CD4-positive, alpha-beta T cell treated with Interleukin-15 for 1 hour (primary cell): ENCODE measurements at regions not wholly inside any gene's neighbourhood (a gene's known extent, or its start where the extent isn't known, plus 50 kb on each side); places are given as distances from the start of the nearest gene placed in this dataset.

ENCODE experiments used
- DNase-seq: peaks from one replicate; pipeline ENCODE4 v3.0.0-alpha.2; 2020

GRCh38 chr6:10303608-10304506, 111.0 kb downstream of the TFAP2A start:
- no peak for DNase-seq

- DNase-seq: no peak
Observed at GRCh38 chr6:10302566-10303235, 112.2 kb downstream of the TFAP2A start.

GRCh38 chr6:10300071-10300470, 114.8 kb downstream of the TFAP2A start:
- DNase-seq: no peak

GRCh38 chr6:10297832-10298231, 117.0 kb downstream of the TFAP2A start:
- DNase-seq: no peak

- DNase-seq: no peak
Observed at GRCh38 chr6:10278746-10279145, 136.1 kb downstream of the TFAP2A start.

- no peak for DNase-seq
Observed at GRCh38 chr6:10276660-10277287, 138.1 kb downstream of the TFAP2A start.

GRCh38 chr6:10276106-10276505, 138.8 kb downstream of the TFAP2A start:
- no peak for DNase-seq

GRCh38 chr6:10272591-10272990, 142.3 kb downstream of the TFAP2A start:
- no peak for DNase-seq

GRCh38 chr6:10271982-10272381, 142.9 kb downstream of the TFAP2A start:
- no peak for DNase-seq

- no peak for DNase-seq
Observed at GRCh38 chr6:10269814-10270472, 144.9 kb downstream of the TFAP2A start.

GRCh38 chr6:10268611-10269310, 146.1 kb downstream of the TFAP2A start:
- DNase-seq: no peak

- no peak for DNase-seq
Observed at GRCh38 chr6:10268111-10268510, 146.8 kb downstream of the TFAP2A start.

GRCh38 chr6:10266462-10266861, 148.4 kb downstream of the TFAP2A start:
- no peak for DNase-seq

- DNase-seq: no peak
Observed at GRCh38 chr6:10266061-10266460, 148.8 kb downstream of the TFAP2A start.

- DNase-seq: no peak
Observed at GRCh38 chr6:10262505-10262904, 152.4 kb downstream of the TFAP2A start.

GRCh38 chr6:10259671-10260070, 155.2 kb downstream of the TFAP2A start:
- DNase-seq: no peak

- no peak for DNase-seq
Observed at GRCh38 chr6:10258341-10258740, 156.5 kb downstream of the TFAP2A start.

- no peak for DNase-seq
Observed at GRCh38 chr6:10256113-10256690, 158.7 kb downstream of the TFAP2A start.

GRCh38 chr6:10250655-10251220, 164.1 kb downstream of the TFAP2A start:
- no peak for DNase-seq

- DNase-seq: no peak
Observed at GRCh38 chr6:10248378-10248843, 166.5 kb downstream of the TFAP2A start.

GRCh38 chr6:10237298-10238038, 177.4 kb downstream of the TFAP2A start:
- DNase-seq: no peak
